ENCODE measurements at regions not wholly inside any gene's neighbourhood (a gene's known extent, or its start where the extent isn't known, plus 50 kb on each side); places are given as distances from the start of the nearest gene placed in this dataset.
A peak's percentile ranks its signal among the peaks of the same experiment; 100 is the strongest.

GRCh38 chr18:22355598-22355997 is 62.1 kb downstream of the CTAGE1 start:
- Histone ChIP-seq H3K9me3 (no peaks in the 10 kb centered on the region), H3K4me1 (peaks cover 0 to 5% of the 10 kb centered on the region in 2 donors), H3K27ac (no peak overlapping the region), H3K27me3 (no peaks in the 10 kb centered on the region), H3K4me3 (no peak overlapping the region), H3K36me3 (no peaks in the 10 kb centered on the region)
- intact Hi-C loops (cut with DNase I; ENCODE audit: low total_unique reads) = no loop called here
- no peak for DNase-seq
- no peak for TF ChIP-seq POLR2A (IDR thresholded peaks at IDR 0.05)
- TF ChIP-seq CTCF (IDR thresholded peaks at IDR 0.05) = no peak

DNA sequence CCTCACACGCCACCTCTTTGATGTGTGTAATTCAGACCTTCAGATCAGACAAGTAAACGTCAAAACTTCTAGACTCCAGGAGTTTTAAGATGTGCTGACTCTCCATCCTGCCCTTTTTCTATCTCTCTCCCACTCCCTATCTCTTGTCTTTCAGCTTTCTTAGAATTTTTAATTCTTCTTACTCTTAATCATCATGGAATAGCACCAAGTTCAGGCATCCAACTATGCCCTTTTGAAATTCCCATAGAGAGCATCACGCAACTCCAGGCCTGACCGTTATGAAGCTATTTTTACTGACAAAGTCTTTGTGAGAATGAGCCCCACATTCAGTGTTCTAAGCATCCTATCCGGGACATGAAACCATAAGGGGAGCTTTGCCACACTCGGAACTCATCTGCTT is 62.6 kb downstream of the CTAGE1 start:
- Histone ChIP-seq H3K4me1 (peaks cover 0 to 10% of the 10 kb centered on the region in 2 donors), H3K36me3 (no peaks in the 10 kb centered on the region), H3K27ac (peak overlapping the region in 1 of 2 donors; percentile 35), H3K9me3 (no peaks in the 10 kb centered on the region), H3K4me3 (no peak overlapping the region), H3K27me3 (no peaks in the 10 kb centered on the region)
- TF ChIP-seq CTCF (IDR thresholded peaks at IDR 0.05) (no peak), POLR2A (IDR thresholded peaks at IDR 0.05) (no peak)
- DNase-seq = no peak
- intact Hi-C loops (cut with DNase I; ENCODE audit: low total_unique reads) = no loop called here

DNA sequence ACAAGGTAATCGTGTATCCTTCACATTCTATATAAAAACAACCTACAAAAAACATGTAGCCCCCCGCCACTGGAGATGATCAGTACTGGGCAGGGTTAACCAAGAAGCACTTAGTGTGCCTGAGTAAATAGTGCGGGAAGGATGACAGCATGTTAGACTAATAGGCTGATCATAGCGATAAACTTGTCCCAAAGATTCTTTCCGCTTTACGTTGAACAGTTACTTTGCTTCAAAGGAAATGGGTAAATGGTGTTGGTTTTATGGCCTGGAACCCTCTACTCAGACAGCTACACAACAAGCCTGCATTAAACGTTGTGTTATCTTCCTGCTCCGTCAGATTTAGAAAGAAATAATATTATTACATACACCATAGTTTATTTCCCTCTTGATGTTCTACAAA is 67.7 kb downstream of the CTAGE1 start:
- no peaks in the 10 kb centered on the region for H3K27me3 ChIP-seq
- TF ChIP-seq POLR2A (IDR thresholded peaks at IDR 0.05) (no peak), CTCF (IDR thresholded peaks at IDR 0.05) (no peak)
- H3K4me3 ChIP-seq = peak overlapping the region in 1 of 2 donors; percentile 69
- no peaks in the 10 kb centered on the region for H3K36me3 ChIP-seq
- no peaks in the 10 kb centered on the region for H3K9me3 ChIP-seq
- no peak for DNase-seq
- intact Hi-C loops (cut with DNase I; ENCODE audit: low total_unique reads) = loop anchor here (5.0 kb wide), 3 partner anchors 158 to 207 kb away; no protein-coding TSS in a partner anchor
- peaks cover 0 to 17% of the 10 kb centered on the region in 2 donors for H3K4me1 ChIP-seq
- H3K27ac ChIP-seq = peak overlapping the region; percentile 97 to 98

- intact Hi-C loops (cut with DNase I; ENCODE audit: low total_unique reads) = loop anchor here (5.0 kb wide), 3 partner anchors 157 to 208 kb away; no protein-coding TSS in a partner anchor
These were observed 68.3 kb downstream of the CTAGE1 start for GRCh38 chr18:22349317-22349898.

More at GRCh38 chr18:22349317-22349898, 68.3 kb downstream of the CTAGE1 start:
- peak in 1 of 2 donors; percentile 7 for TF ChIP-seq POLR2A (IDR thresholded peaks at IDR 0.05)
- TF ChIP-seq CTCF (IDR thresholded peaks at IDR 0.05) = peak in 1 of 4 experiments; percentile 10
- Histone ChIP-seq H3K4me3 (peak overlapping the region; percentile 43 to 69), H3K36me3 (no peaks in the 10 kb centered on the region), H3K27me3 (no peaks in the 10 kb centered on the region), H3K4me1 (peaks cover 0 to 17% of the 10 kb centered on the region in 2 donors), H3K27ac (peak overlapping the region; percentile 97 to 98), H3K9me3 (no peaks in the 10 kb centered on the region)
- peak; percentile 68 to 85 for DNase-seq

All from uterus (tissue), 3 donors.